ENCODE measurements at regions not wholly inside any gene's neighbourhood (a gene's known extent, or its start where the extent isn't known, plus 50 kb on each side); places are given as distances from the start of the nearest gene placed in this dataset.

DNA sequence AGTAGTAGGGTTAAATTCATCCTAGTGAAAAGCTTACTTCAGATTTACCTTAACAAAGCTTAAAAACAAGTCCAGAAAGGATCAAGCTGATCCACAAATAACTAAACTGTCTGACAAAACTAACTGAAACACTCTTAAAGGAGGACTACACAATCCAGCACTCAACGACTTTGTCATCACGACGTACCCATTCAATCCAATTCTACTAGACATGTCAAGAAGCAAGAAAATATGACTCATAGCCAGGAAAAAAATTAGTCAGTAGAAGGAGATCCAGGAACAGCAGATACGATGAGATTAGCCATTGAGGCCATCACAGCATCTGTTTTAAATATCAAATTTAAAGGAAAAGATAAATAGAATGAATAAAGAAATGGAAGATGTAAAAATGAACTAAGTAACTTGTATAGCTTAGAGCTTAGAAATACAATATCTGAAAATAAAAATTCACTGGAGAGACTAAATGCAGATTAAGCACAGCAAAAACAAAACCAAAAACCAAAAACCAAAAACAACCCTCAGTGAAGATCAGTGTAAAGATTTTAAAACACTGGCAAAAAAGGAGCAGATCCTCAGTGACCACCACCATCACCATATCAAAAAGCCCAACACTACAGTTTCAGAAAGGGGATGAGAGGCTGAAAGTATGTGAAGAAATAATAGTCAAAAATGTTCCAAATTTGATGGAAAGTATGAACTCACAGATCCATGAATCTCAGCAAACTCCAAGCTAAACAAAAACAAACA lies 95.0 kb upstream of the CCND2 start:
- TF ChIP-seq EP300 (IDR thresholded peaks at IDR 0.05; ENCODE audit: borderline replicate concordance), result no peak

DNA sequence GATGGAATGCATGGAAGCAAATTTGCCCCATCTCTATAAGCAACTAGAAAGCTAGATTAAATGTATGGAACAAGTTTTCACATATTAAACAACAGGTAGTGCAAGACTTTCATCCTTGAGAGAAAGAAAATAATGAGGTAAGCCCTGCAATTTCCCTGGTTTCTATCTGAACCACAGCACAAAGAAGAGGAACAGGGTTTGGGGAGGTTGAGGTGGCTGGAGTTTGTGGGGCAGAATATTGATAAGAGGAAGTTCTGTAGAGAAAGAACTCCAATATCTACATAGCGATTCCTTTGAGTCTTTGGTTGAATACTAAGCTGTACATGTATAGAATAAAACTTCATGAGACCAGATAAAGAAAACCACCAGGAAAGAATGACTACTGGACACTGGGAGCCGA lies 96.3 kb upstream of the CCND2 start:
- no peak for TF ChIP-seq TAF1 (IDR thresholded peaks at IDR 0.05; ENCODE audit: low read depth)
- no peak for TF ChIP-seq USF1 (IDR thresholded peaks at IDR 0.05)
- TF ChIP-seq CREB1 (IDR thresholded peaks at IDR 0.05; ENCODE audit: low read depth), result no peak
- no peak for TF ChIP-seq EGR1 (IDR thresholded peaks at IDR 0.05)
- no peak for TF ChIP-seq CEBPB (IDR thresholded peaks at IDR 0.05)
- no peak for TF ChIP-seq ZBTB7A (IDR thresholded peaks at IDR 0.05; ENCODE audit: low read depth)
- TF ChIP-seq YY1 (IDR thresholded peaks at IDR 0.05; ENCODE audit: low read depth), result no peak
- TF ChIP-seq REST (IDR thresholded peaks at IDR 0.05; ENCODE audit: low read depth), result no peak
- TF ChIP-seq TEAD4 (IDR thresholded peaks at IDR 0.05), result no peak
- TF ChIP-seq FOXM1 (IDR thresholded peaks at IDR 0.05; ENCODE audit: borderline replicate concordance, low read depth), result no peak
- TF ChIP-seq, protein P1, sequence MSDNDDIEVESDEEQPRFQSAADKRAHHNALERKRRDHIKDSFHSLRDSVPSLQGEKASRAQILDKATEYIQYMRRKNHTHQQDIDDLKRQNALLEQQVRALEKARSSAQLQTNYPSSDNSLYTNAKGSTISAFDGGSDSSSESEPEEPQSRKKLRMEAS (IDR thresholded peaks at IDR 0.05), result no peak
- no peak for TF ChIP-seq TCF12 (IDR thresholded peaks at IDR 0.05; ENCODE audit: low read depth)
- TF ChIP-seq EP300 (IDR thresholded peaks at IDR 0.05; ENCODE audit: borderline replicate concordance), result no peak
- no peak for TF ChIP-seq RAD21 (IDR thresholded peaks at IDR 0.05; ENCODE audit: low read depth)
- no peak for TF ChIP-seq NFIC (IDR thresholded peaks at IDR 0.05)

DNA sequence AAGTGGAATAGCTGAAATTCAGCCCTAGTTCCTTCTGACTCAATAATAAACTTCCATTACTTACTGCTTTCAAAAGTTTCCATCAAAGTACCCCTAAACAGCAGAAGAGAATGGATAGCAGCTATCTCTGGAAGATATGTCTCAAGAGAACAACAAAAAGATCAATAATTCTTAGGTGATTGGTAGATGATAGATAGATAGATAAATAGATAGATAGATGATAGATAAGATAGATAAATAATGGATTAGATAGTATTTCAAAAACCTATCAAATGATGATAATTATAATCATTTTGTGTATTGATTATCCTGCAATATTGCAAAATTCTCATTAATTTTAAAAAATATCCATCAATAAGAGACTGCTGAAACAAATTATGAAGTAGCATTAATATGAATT lies 97.4 kb upstream of the CCND2 start:
- no peak for TF ChIP-seq YY1 (IDR thresholded peaks at IDR 0.05; ENCODE audit: low read depth)
- no peak for TF ChIP-seq ZBTB7A (IDR thresholded peaks at IDR 0.05; ENCODE audit: low read depth)
- no peak for TF ChIP-seq TAF1 (IDR thresholded peaks at IDR 0.05; ENCODE audit: low read depth)
- TF ChIP-seq USF1 (IDR thresholded peaks at IDR 0.05), result no peak
- no peak for TF ChIP-seq TCF12 (IDR thresholded peaks at IDR 0.05; ENCODE audit: low read depth)
- no peak for TF ChIP-seq CREB1 (IDR thresholded peaks at IDR 0.05; ENCODE audit: low read depth)
- TF ChIP-seq, protein P1 (IDR thresholded peaks at IDR 0.05), result no peak
- no peak for TF ChIP-seq REST (IDR thresholded peaks at IDR 0.05; ENCODE audit: low read depth)
- TF ChIP-seq NFIC (IDR thresholded peaks at IDR 0.05), result no peak
- no peak for TF ChIP-seq FOXM1 (IDR thresholded peaks at IDR 0.05; ENCODE audit: borderline replicate concordance, low read depth)
- no peak for TF ChIP-seq CEBPB (IDR thresholded peaks at IDR 0.05)
- TF ChIP-seq RAD21 (IDR thresholded peaks at IDR 0.05; ENCODE audit: low read depth), result no peak
- no peak for TF ChIP-seq TEAD4 (IDR thresholded peaks at IDR 0.05)
- TF ChIP-seq EGR1 (IDR thresholded peaks at IDR 0.05), result no peak
- no peak for TF ChIP-seq EP300 (IDR thresholded peaks at IDR 0.05; ENCODE audit: borderline replicate concordance)

GRCh38 chr12:4174417-4174816 lies 99.1 kb upstream of the CCND2 start:
- TF ChIP-seq REST (IDR thresholded peaks at IDR 0.05; ENCODE audit: low read depth) (no peak), NFIC (IDR thresholded peaks at IDR 0.05) (no peak), TEAD4 (IDR thresholded peaks at IDR 0.05) (no peak), TCF12 (IDR thresholded peaks at IDR 0.05; ENCODE audit: low read depth) (no peak), USF1 (IDR thresholded peaks at IDR 0.05) (no peak), RAD21 (IDR thresholded peaks at IDR 0.05; ENCODE audit: low read depth) (no peak), CEBPB (IDR thresholded peaks at IDR 0.05) (no peak), EGR1 (IDR thresholded peaks at IDR 0.05) (no peak), ZBTB7A (IDR thresholded peaks at IDR 0.05; ENCODE audit: low read depth) (no peak), FOXM1 (IDR thresholded peaks at IDR 0.05; ENCODE audit: borderline replicate concordance, low read depth) (no peak)
- TF ChIP-seq, protein P1 (IDR thresholded peaks at IDR 0.05), result no peak
